Endothelial cell of umbilical vein (primary cell): ENCODE measurements at regions not wholly inside any gene's neighbourhood (a gene's known extent, or its start where the extent isn't known, plus 50 kb on each side); places are given as distances from the start of the nearest gene placed in this dataset.

Experiments
- BruUV-seq: library from RNA; stranded (reverse); fragments of 400-500 nt; replicated peaks from 2 replicates; lab custom pipeline; 2021; lab: Mats Ljungman, UMichigan
- CTCF ChIA-PET: fragments of 300-600, 350-600 bp; sonication (Branson Sonifier 250); formaldehyde crosslinking; loops from one replicate; lab custom pipeline; 2021; ENCODE audit warnings: antibody characterized with exemption, inconsistent platforms; lab: Charles Lee
- POLR2A ChIA-PET: fragments of 300-600, 350-600 bp; sonication (Branson Sonifier 250); formaldehyde crosslinking; loops from one replicate; lab custom pipeline; 2021; ENCODE audit warnings: antibody characterized with exemption, inconsistent platforms; lab: Charles Lee
- DNase-seq: peaks from one replicate; pipeline ENCODE4 v3.0.0-alpha.2; 2011; ENCODE audit warnings: low read depth, low spot score
- FAIRE-seq: peaks from 2 replicates; lab custom pipeline; 2011; peaks lifted over from hg19 to GRCh38; lab: Jason Lieb, UNC
- H2AFZ ChIP-seq: 2 replicates; pipeline ENCODE4 v1.6.0; 2012; ENCODE audit warnings: low read depth, low read length, control low read depth, inconsistent platforms
- H3K27ac ChIP-seq: 2 replicates; pipeline ENCODE4 v1.5.1; 2011; ENCODE audit warnings: low read depth, mild to moderate bottlenecking, control low read depth, low read length, moderate library complexity; ENCODE audit not compliant: insufficient read depth
- H3K27me3 ChIP-seq, 2 experiments: 2 replicates each; pipeline versions ENCODE4 v1.6.0 to v1.6.1; 2011; ENCODE audit warnings: low read length in 2 of 2, mixed read lengths in 1 of 2; ENCODE audit not compliant: control insufficient read depth in 2 of 2, insufficient read depth in 2 of 2
- H3K36me3 ChIP-seq, 2 experiments: 2 replicates in 1 of 2; 3 replicates in 1 of 2; pipeline ENCODE4 v1.5.1; 2011; ENCODE audit warnings: low read length in 2 of 2, mild to moderate bottlenecking in 1 of 2, moderate library complexity in 1 of 2; ENCODE audit not compliant: control insufficient read depth in 2 of 2, insufficient read depth in 2 of 2; ENCODE audit errors: extremely low read depth in 1 of 2
- H3K4me1 ChIP-seq: 3 replicates; pipeline ENCODE4 v1.5.1; 2011; ENCODE audit warnings: mild to moderate bottlenecking, low read length; ENCODE audit not compliant: control insufficient read depth, insufficient read depth; ENCODE audit errors: extremely low read depth
- H3K4me2 ChIP-seq: 2 replicates; pipeline ENCODE4 v1.6.1; 2011; ENCODE audit warnings: low read length, control low read depth, mixed read lengths; ENCODE audit not compliant: insufficient read depth
- H3K4me3 ChIP-seq, 3 experiments: fragments of 200-600 bp in 1 of 3; sonication (generic), shearing (Covaris generic) in 1 of 3; replicated peaks in 1 of 3; 2 replicates each; pipeline ENCODE4 v1.5.1; 2011 to 2016; ENCODE audit warnings: control low read depth in 3 of 3, low read length in 3 of 3, mild to moderate bottlenecking in 2 of 3, inconsistent platforms in 1 of 3, low read depth in 1 of 3, moderate library complexity in 1 of 3; ENCODE audit not compliant: insufficient read depth in 1 of 3
- H3K79me2 ChIP-seq: 2 replicates; pipeline ENCODE4 v1.6.0; 2012; ENCODE audit warnings: low read length, inconsistent platforms; ENCODE audit not compliant: control insufficient read depth, insufficient read depth
- H3K9ac ChIP-seq: replicated peaks from 2 replicates; pipeline ENCODE3; 2011; ENCODE audit warnings: low read length, control low read depth; ENCODE audit not compliant: insufficient read depth; ENCODE audit errors: extremely low read depth
- H3K9me1 ChIP-seq: replicated peaks from 3 replicates; pipeline ENCODE4 v1.6.0; 2011; ENCODE audit warnings: mild to moderate bottlenecking, low read length; ENCODE audit not compliant: control insufficient read depth, insufficient read depth; ENCODE audit errors: extremely low read depth
- H3K9me3 ChIP-seq: replicated peaks from 2 replicates; pipeline ENCODE4 v1.5.1; 2012; ENCODE audit warnings: low read length, inconsistent platforms; ENCODE audit not compliant: control insufficient read depth, insufficient read depth
- H4K20me1 ChIP-seq: replicated peaks from 2 replicates; pipeline ENCODE3; 2011; ENCODE audit warnings: mild to moderate bottlenecking, low read length; ENCODE audit not compliant: control insufficient read depth, insufficient read depth; ENCODE audit errors: extremely low read depth
- EZH2 ChIP-seq: IDR thresholded peaks from 2 replicates; pipeline ENCODE4 v1.6.1; 2012; ENCODE audit warnings: borderline replicate concordance, low read depth, mild to moderate bottlenecking, moderate library complexity, low read length, inconsistent platforms; ENCODE audit not compliant: severe bottlenecking
- FOS ChIP-seq: IDR thresholded peaks from 2 replicates; pipeline ENCODE4 v1.6.1; 2011; ENCODE audit warnings: mild to moderate bottlenecking, low read length, moderate library complexity, borderline replicate concordance; ENCODE audit not compliant: insufficient read depth
- GATA2 ChIP-seq: IDR thresholded peaks from 2 replicates; pipeline ENCODE4 v1.7.0; 2011; ENCODE audit warnings: low read depth, mild to moderate bottlenecking, moderate library complexity, mixed read lengths, low read length; ENCODE audit not compliant: insufficient read length, insufficient read depth
- JUN ChIP-seq: IDR thresholded peaks from 2 replicates; pipeline ENCODE4 v1.6.1; 2011; ENCODE audit warnings: borderline replicate concordance, low read depth; ENCODE audit not compliant: insufficient read length, insufficient read depth
- MYC ChIP-seq: IDR thresholded peaks from one replicate; pipeline ENCODE4 v1.6.1; 2011; ENCODE audit warnings: mild to moderate bottlenecking, low read depth, low read length
- POLR2A ChIP-seq: IDR thresholded peaks from 2 replicates; pipeline ENCODE4 v1.6.1; 2012; ENCODE audit warnings: low read depth, mild to moderate bottlenecking, control low read depth, low read length
- POLR2AphosphoS5 ChIP-seq: IDR thresholded peaks from 2 replicates; pipeline ENCODE4 v1.6.1; 2012; ENCODE audit warnings: low read depth, mild to moderate bottlenecking, control low read depth, low read length, moderate library complexity; ENCODE audit not compliant: insufficient read depth
- dilution Hi-C: fragments of 300-500 bp; cut with MboI; formaldehyde crosslinking; loops from one replicate; pipeline ENCODE4 v1.15.0; 2019; ENCODE audit warnings: low sequenced_read_pairs; ENCODE audit not compliant: extremely low pct_ligation_motif_present
- intact Hi-C: fragments of 100-400 bp; cut with micrococcal nuclease; formaldehyde crosslinking; loops from one replicate; pipeline ENCODE4 v1.10.0; 2022
- TF ChIP-seq, protein P1 (sequence below), 2 donors: IDR thresholded peaks; 1 replicate in 1 of 2; 2 replicates in 1 of 2; pipeline ENCODE4 v1.5.1; 2011; ENCODE audit warnings: low read length in 2 of 2, mild to moderate bottlenecking in 2 of 2, moderate library complexity in 2 of 2, control low read depth in 1 of 2, inconsistent platforms in 1 of 2, low read depth in 1 of 2; ENCODE audit not compliant: insufficient read depth in 1 of 2; ENCODE audit errors: extremely low read depth in 1 of 2
- TF ChIP-seq, protein P2 (sequence below): IDR thresholded peaks from 2 replicates; pipeline ENCODE4 v1.6.1; 2011; ENCODE audit not compliant: insufficient read depth, insufficient read length

DNA sequence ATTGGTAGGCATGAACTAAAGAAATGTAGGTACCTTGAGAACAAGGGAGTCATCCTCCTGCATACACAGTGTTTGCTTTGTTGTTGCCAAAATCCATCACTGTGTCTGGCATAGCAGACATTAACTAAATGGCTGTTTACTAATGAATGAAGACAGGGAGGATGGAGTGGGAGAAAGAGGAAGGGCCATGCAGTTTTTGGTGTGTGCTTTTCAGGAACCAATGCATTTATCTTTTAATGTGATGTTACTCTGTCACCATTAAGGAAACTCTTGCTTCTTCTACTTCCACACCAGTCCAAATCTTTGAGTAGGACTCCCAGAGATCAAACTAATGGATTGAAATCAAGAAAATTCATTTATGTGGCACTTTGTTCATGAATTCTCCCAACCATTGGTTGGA is 55.6 kb upstream of the DUSP10 start:
- no peaks in the 10 kb centered on the region for H3K79me2 ChIP-seq
- ChIA-PET CTCF (interaction anchor here (1.2 kb wide), 1 partner anchor 8 kb away, joined by 3 read pairs; no protein-coding TSS in a partner anchor), POLR2A (no interaction called here)
- H3K4me1 ChIP-seq, result no peaks in the 10 kb centered on the region
- intact Hi-C loops, result no loop called here
- no peak for TF ChIP-seq EZH2
- TF ChIP-seq, protein P1, sequence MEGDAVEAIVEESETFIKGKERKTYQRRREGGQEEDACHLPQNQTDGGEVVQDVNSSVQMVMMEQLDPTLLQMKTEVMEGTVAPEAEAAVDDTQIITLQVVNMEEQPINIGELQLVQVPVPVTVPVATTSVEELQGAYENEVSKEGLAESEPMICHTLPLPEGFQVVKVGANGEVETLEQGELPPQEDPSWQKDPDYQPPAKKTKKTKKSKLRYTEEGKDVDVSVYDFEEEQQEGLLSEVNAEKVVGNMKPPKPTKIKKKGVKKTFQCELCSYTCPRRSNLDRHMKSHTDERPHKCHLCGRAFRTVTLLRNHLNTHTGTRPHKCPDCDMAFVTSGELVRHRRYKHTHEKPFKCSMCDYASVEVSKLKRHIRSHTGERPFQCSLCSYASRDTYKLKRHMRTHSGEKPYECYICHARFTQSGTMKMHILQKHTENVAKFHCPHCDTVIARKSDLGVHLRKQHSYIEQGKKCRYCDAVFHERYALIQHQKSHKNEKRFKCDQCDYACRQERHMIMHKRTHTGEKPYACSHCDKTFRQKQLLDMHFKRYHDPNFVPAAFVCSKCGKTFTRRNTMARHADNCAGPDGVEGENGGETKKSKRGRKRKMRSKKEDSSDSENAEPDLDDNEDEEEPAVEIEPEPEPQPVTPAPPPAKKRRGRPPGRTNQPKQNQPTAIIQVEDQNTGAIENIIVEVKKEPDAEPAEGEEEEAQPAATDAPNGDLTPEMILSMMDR (IDR thresholded peaks at IDR 0.05; ENCODE audit: extremely low read depth in 1 of 2, insufficient read depth in 1 of 2, low read depth in 1 of 2, low read length in 2 of 2), result no peak
- TF ChIP-seq POLR2AphosphoS5, result no peak
- no peak for TF ChIP-seq GATA2
- TF ChIP-seq, protein P2, sequence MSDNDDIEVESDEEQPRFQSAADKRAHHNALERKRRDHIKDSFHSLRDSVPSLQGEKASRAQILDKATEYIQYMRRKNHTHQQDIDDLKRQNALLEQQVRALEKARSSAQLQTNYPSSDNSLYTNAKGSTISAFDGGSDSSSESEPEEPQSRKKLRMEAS, result no peak
- no peak for TF ChIP-seq JUN
- no peak for TF ChIP-seq FOS
- no peak for TF ChIP-seq POLR2A
- TF ChIP-seq MYC, result no peak
- H3K27ac ChIP-seq, result no peak overlapping the region
- no peak overlapping the region for H2AFZ ChIP-seq
- no peak overlapping the region for H3K4me3 ChIP-seq
- H3K36me3 ChIP-seq, result no peaks in the 10 kb centered on the region
- no peak overlapping the region for H3K9ac ChIP-seq
- H3K27me3 ChIP-seq, result peaks cover 2 to 3% of the 10 kb centered on the region in 2 experiments
- FAIRE-seq (no peak), DNase-seq (no peak)
- H3K9me1 ChIP-seq, result no peaks in the 10 kb centered on the region
- no peaks in the 10 kb centered on the region for H3K9me3 ChIP-seq
- H3K4me2 ChIP-seq, result no peak overlapping the region
- no TSS peak for BruUV-seq
- no peaks in the 10 kb centered on the region for H4K20me1 ChIP-seq
- dilution Hi-C loops, result no loop called here
